Hepatocyte (in vitro differentiated cells): ENCODE measurements at regions not wholly inside any gene's neighbourhood (a gene's known extent, or its start where the extent isn't known, plus 50 kb on each side); places are given as distances from the start of the nearest gene placed in this dataset.

Experiments used
- DNase-seq: peaks from one replicate; pipeline ENCODE4 v3.0.0-alpha.2; 2016; ENCODE audit warnings: low spot score
- H2AFZ ChIP-seq: fragments of 200-600 bp; sonication (generic); 2 replicates; pipeline ENCODE4 v1.6.0; 2016; ENCODE audit warnings: antibody characterized with exemption, mild to moderate bottlenecking
- H3K27ac ChIP-seq: fragments of 200-600 bp; sonication (generic); 2 replicates; pipeline ENCODE4 v1.5.1; 2016; ENCODE audit warnings: mild to moderate bottlenecking
- H3K27me3 ChIP-seq: fragments of 200-600 bp; sonication (generic); 2 replicates; pipeline ENCODE4 v1.6.1; 2016
- H3K36me3 ChIP-seq: fragments of 200-600 bp; sonication (generic); replicated peaks from 2 replicates; pipeline ENCODE4 v1.5.1; 2016; ENCODE audit warnings: low read depth; ENCODE audit not compliant: insufficient read depth
- H3K4me1 ChIP-seq: fragments of 200-600 bp; sonication (generic); 2 replicates; pipeline ENCODE4 v1.5.1; 2016; ENCODE audit warnings: mild to moderate bottlenecking, moderate library complexity; ENCODE audit not compliant: insufficient read depth
- H3K4me2 ChIP-seq: fragments of 200-600 bp; sonication (generic); 2 replicates; pipeline ENCODE4 v1.6.0; 2016
- H3K4me3 ChIP-seq: fragments of 200-600 bp; sonication (generic); 2 replicates; pipeline ENCODE4 v1.5.1; 2016; ENCODE audit warnings: mild to moderate bottlenecking
- H3K79me2 ChIP-seq: fragments of 200-600 bp; sonication (generic); 2 replicates; pipeline ENCODE4 v1.6.0; 2017; ENCODE audit warnings: mild to moderate bottlenecking
- H3K9me2 ChIP-seq: fragments of 200-600 bp; sonication (generic); replicated peaks from 2 replicates; pipeline ENCODE4 v1.6.0; 2017; ENCODE audit warnings: mild to moderate bottlenecking; ENCODE audit not compliant: insufficient read depth
- H3K9me3 ChIP-seq: fragments of 200-600 bp; sonication (generic); 2 replicates; pipeline ENCODE4 v1.5.1; 2016; ENCODE audit warnings: low read depth, mild to moderate bottlenecking
- H4K20me1 ChIP-seq: fragments of 200-600 bp; sonication (generic); 2 replicates; pipeline ENCODE4 v1.6.0; 2016; ENCODE audit warnings: mild to moderate bottlenecking; ENCODE audit not compliant: insufficient read depth, poor library complexity, severe bottlenecking
- CTCF ChIP-seq: fragments of 200-600 bp; sonication (generic); IDR thresholded peaks from 2 replicates; pipeline ENCODE4 v1.5.1; 2016; ENCODE audit warnings: antibody characterized with exemption, mild to moderate bottlenecking; ENCODE audit not compliant: poor library complexity
- EZH2 ChIP-seq: fragments of 200-600 bp; sonication (generic); IDR thresholded peaks from 2 replicates; pipeline ENCODE4 v1.6.1; 2016; ENCODE audit warnings: antibody characterized with exemption, mild to moderate bottlenecking, borderline replicate concordance
- EZH2phosphoT487 ChIP-seq: fragments of 200-600 bp; sonication (generic); IDR thresholded peaks from one replicate; pipeline ENCODE4 v1.6.1; 2018; ENCODE audit warnings: antibody characterized with exemption, mild to moderate bottlenecking, low read depth, moderate library complexity; ENCODE audit not compliant: unreplicated experiment, severe bottlenecking
- WGBS: methylation state at CpG from one replicate; pipeline ENCODE4 v1.1.6; 2016; ENCODE audit warnings: low lambda C conversion rate; ENCODE audit errors: missing lambda C conversion rate; 5-methylcytosine and 5-hydroxymethylcytosine counted together

DNA sequence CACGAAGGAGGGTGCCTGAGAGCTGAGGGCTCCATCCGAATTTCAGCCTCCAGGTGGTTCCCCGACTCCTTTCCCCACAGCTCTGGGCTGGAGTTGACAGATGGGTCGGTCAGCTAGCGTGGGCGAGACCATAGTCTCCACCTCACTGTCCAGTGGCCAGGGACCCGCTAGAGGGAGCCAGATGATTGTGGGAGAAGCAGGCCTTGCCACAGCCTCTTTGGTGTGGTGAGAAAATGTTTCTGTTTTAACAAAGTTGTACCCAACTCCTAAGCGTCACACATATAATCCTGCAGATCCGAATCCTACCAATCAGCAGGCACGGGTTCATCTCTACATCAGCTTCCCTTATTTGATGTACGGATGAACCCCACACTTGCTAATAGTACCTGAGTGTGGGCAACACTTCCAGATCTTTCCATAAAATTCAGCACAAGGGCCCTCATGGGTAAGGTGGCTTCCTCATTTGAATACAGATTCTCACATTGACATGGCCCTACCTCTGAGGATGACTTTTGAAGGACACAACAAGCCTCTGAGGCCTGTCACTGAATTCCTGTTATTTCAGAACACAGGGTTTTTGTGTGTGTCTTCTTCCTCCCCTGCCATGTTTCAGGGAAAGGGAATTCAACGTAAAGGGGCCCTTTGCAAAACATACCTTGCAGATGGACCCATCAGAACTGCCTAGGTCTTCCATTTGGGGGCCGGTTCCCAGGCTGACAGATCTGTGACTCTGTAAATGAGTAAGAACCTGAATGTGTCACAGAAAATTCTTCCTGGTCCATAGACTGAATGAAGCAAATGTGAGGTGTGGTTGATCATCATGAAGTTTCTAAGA lies 103.2 kb upstream of the DUSP22 start:
- Histone ChIP-seq H3K9me2 (no peaks in the 10 kb centered on the region), H3K4me1 (peaks cover 19% of the 10 kb centered on the region), H3K27ac (no peak overlapping the region), H3K4me2 (no peak overlapping the region), H2AFZ (no peak overlapping the region), H3K27me3 (no peaks in the 10 kb centered on the region), H3K36me3 (no peaks in the 10 kb centered on the region), H3K9me3 (no peaks in the 10 kb centered on the region), H3K4me3 (no peak overlapping the region), H4K20me1 (no peaks in the 10 kb centered on the region), H3K79me2 (no peaks in the 10 kb centered on the region)
- WGBS: 26% methylated on average over 13 of the region's 13 CpGs
- DNase-seq: peak; percentile 93
- TF ChIP-seq CTCF: peak; percentile 94
- TF ChIP-seq EZH2phosphoT487: no peak
- TF ChIP-seq EZH2: no peak

DNA sequence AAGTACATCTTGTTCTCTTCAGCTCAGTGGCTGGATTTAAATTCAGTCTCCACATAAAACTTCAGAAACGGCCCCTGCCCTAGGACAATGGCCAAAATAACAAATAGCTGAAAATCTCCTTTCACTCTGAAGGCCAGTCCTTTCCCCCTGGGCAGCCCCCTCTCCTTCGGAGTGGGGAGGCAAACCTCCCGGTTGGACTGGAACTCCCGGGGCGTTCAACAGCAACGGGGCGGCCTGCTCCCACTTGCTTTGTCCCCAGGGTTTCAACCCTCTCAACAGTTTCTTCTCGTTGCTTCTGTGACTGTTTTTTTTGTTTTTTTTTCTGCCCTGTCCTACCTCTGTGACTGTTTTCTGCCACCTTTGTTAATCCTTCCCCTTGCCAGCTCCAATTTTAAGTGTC lies 102.6 kb upstream of the DUSP22 start:
- Histone ChIP-seq H3K4me2 (no peak overlapping the region), H3K9me2 (no peaks in the 10 kb centered on the region), H3K27ac (no peak overlapping the region), H3K79me2 (no peaks in the 10 kb centered on the region), H2AFZ (no peak overlapping the region), H3K27me3 (no peaks in the 10 kb centered on the region), H3K4me1 (peaks cover 19% of the 10 kb centered on the region), H3K4me3 (no peak overlapping the region), H3K9me3 (no peaks in the 10 kb centered on the region), H3K36me3 (no peaks in the 10 kb centered on the region), H4K20me1 (no peaks in the 10 kb centered on the region)
- TF ChIP-seq EZH2phosphoT487: no peak
- TF ChIP-seq CTCF: no peak
- TF ChIP-seq EZH2: no peak
- WGBS: 91% methylated on average over 8 of the region's 8 CpGs
- DNase-seq: no peak

- Histone ChIP-seq H3K4me1 (peaks cover 17% of the 10 kb centered on the region), H3K36me3 (no peaks in the 10 kb centered on the region), H3K9me3 (no peaks in the 10 kb centered on the region), H3K27ac (no peak overlapping the region), H2AFZ (no peak overlapping the region), H3K79me2 (no peaks in the 10 kb centered on the region), H3K4me2 (no peak overlapping the region), H3K27me3 (no peaks in the 10 kb centered on the region), H4K20me1 (no peaks in the 10 kb centered on the region), H3K4me3 (no peak overlapping the region), H3K9me2 (no peaks in the 10 kb centered on the region)
- WGBS: 90% methylated on average over 11 of the region's 11 CpGs
- no peak for DNase-seq
- no peak for TF ChIP-seq EZH2phosphoT487
- TF ChIP-seq CTCF: no peak
- no peak for TF ChIP-seq EZH2
These were observed 101.5 kb upstream of the DUSP22 start for GRCh38 chr6:190596-191395.
